Testis (tissue), 2 donors: ENCODE measurements at regions not wholly inside any gene's neighbourhood (a gene's known extent, or its start where the extent isn't known, plus 50 kb on each side); places are given as distances from the start of the nearest gene placed in this dataset.

Source experiments
- POLR2A ChIP-seq: fragments of 450-650 bp; IDR thresholded peaks from one replicate; pipeline ENCODE4 v1.6.1; 2017; ENCODE audit warnings: antibody characterized with exemption, mild to moderate bottlenecking, moderate library complexity
- TF ChIP-seq, protein P1 (sequence below), 3 experiments: fragments of 450-650 bp in 2 of 3; fragments of 200-600 bp in 1 of 3; sonication (generic) in 1 of 3; IDR thresholded peaks; one replicate each; pipeline ENCODE4 v1.5.1; 2016 to 2019; ENCODE audit warnings: antibody characterized with exemption in 3 of 3, mild to moderate bottlenecking in 2 of 3, moderate library complexity in 1 of 3

DNA sequence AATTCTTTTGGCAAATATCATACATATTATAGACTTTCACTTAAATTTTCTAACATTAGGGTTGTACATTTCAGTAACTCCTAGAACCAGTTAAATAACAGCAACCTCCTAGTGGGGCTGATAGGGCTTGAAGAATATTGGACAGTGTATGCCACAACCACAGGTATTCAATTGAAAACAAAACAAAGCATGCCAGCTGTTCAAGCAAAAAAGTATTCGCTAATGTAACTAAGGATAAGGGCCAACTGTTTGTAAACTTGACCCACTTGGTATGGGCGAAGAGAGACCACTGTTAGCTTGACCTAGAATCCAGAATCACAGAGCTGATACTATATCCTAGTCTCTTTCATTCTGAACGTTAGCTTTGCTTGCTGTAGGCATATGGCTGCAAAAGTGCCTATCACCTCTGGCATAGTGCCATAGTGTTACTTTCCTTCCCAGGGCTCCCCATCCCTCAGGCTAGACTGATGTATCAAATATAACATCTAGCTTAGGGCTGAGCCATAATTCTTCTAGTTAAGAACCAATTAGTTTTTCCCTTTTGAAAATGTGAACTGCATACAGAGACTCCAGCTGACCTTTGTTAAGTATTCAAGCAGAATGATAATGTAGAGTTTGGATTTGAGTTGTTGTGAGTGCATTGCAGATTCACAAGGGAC is 458.8 kb upstream of the NRXN1 start:
- TF ChIP-seq, protein P1, sequence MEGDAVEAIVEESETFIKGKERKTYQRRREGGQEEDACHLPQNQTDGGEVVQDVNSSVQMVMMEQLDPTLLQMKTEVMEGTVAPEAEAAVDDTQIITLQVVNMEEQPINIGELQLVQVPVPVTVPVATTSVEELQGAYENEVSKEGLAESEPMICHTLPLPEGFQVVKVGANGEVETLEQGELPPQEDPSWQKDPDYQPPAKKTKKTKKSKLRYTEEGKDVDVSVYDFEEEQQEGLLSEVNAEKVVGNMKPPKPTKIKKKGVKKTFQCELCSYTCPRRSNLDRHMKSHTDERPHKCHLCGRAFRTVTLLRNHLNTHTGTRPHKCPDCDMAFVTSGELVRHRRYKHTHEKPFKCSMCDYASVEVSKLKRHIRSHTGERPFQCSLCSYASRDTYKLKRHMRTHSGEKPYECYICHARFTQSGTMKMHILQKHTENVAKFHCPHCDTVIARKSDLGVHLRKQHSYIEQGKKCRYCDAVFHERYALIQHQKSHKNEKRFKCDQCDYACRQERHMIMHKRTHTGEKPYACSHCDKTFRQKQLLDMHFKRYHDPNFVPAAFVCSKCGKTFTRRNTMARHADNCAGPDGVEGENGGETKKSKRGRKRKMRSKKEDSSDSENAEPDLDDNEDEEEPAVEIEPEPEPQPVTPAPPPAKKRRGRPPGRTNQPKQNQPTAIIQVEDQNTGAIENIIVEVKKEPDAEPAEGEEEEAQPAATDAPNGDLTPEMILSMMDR (IDR thresholded peaks at IDR 0.05), result no peak
- TF ChIP-seq POLR2A, result no peak
